GM19452 (cell line): ENCODE measurements at regions not wholly inside any gene's neighbourhood (a gene's known extent, or its start where the extent isn't known, plus 50 kb on each side); places are given as distances from the start of the nearest gene placed in this dataset.

Source experiments
- ATAC-seq: cut with Tn5 transposase; IDR thresholded peaks from one replicate; pipeline ENCODE4 v1.9.1; 2021; ENCODE audit not compliant: unreplicated experiment

- ATAC-seq = no peak
These were observed 306.8 kb upstream of the HS6ST1 start for GRCh38 chr2:128625421-128625820.

GRCh38 chr2:128625963-128626759, 307.5 kb upstream of the HS6ST1 start:
- no peak for ATAC-seq

GRCh38 chr2:128626760-128627511, 308.3 kb upstream of the HS6ST1 start:
- no peak for ATAC-seq

GRCh38 chr2:128628206-128628605, 309.5 kb upstream of the HS6ST1 start:
- ATAC-seq = no peak

GRCh38 chr2:128628996-128629395, 310.3 kb upstream of the HS6ST1 start:
- ATAC-seq = no peak

- no peak for ATAC-seq
These were observed 312.5 kb upstream of the HS6ST1 start for GRCh38 chr2:128630974-128631697.

- ATAC-seq = no peak
These were observed 313.2 kb upstream of the HS6ST1 start for GRCh38 chr2:128631698-128632500.

- no peak for ATAC-seq
These were observed 313.8 kb upstream of the HS6ST1 start for GRCh38 chr2:128632501-128632800.

GRCh38 chr2:128633501-128633900, 314.8 kb upstream of the HS6ST1 start:
- ATAC-seq = no peak

GRCh38 chr2:128635361-128635900, 316.8 kb upstream of the HS6ST1 start:
- no peak for ATAC-seq

- no peak for ATAC-seq
These were observed 318.1 kb upstream of the HS6ST1 start for GRCh38 chr2:128636802-128637147.

- ATAC-seq = no peak
These were observed 318.9 kb upstream of the HS6ST1 start for GRCh38 chr2:128637481-128638155.

GRCh38 chr2:128638341-128639119, 319.9 kb upstream of the HS6ST1 start:
- no peak for ATAC-seq

- ATAC-seq = no peak
These were observed 320.4 kb upstream of the HS6ST1 start for GRCh38 chr2:128639120-128639477.

- ATAC-seq = no peak
These were observed 321.0 kb upstream of the HS6ST1 start for GRCh38 chr2:128639693-128640092.

- no peak for ATAC-seq
These were observed 321.6 kb upstream of the HS6ST1 start for GRCh38 chr2:128640166-128640844.

GRCh38 chr2:128640845-128641360, 322.2 kb upstream of the HS6ST1 start:
- no peak for ATAC-seq

GRCh38 chr2:128641421-128642080, 322.9 kb upstream of the HS6ST1 start:
- ATAC-seq = no peak
